ENCODE measurements at regions not wholly inside any gene's neighbourhood (a gene's known extent, or its start where the extent isn't known, plus 50 kb on each side); places are given as distances from the start of the nearest gene placed in this dataset.

DNA sequence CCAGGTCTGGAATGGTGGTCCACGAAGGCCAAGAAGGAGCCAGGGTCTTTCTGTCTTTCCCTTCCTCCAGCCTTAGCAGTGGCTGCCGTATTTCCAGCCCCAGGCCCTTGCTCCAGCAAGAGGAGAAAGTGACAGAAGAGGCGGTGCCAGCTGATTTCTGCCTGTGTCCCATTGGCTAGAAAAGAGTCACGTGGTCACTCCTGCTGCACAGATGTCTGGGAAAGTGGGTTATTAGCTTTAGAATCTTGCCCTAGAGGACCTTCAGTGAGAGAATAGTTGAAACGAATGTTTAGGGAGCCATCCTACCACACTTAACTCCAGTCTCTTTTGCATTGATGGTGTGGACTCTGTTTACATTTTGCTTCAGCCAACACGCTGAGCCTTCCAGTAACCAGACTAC is 99.3 kb upstream of the BCOR start:
- no peak for DNase-seq (ENCODE audit: low read depth)
- H3K4me3 ChIP-seq (replicated peaks; ENCODE audit: low read depth, low read length), result no peak overlapping the region
- TF ChIP-seq, protein P1, sequence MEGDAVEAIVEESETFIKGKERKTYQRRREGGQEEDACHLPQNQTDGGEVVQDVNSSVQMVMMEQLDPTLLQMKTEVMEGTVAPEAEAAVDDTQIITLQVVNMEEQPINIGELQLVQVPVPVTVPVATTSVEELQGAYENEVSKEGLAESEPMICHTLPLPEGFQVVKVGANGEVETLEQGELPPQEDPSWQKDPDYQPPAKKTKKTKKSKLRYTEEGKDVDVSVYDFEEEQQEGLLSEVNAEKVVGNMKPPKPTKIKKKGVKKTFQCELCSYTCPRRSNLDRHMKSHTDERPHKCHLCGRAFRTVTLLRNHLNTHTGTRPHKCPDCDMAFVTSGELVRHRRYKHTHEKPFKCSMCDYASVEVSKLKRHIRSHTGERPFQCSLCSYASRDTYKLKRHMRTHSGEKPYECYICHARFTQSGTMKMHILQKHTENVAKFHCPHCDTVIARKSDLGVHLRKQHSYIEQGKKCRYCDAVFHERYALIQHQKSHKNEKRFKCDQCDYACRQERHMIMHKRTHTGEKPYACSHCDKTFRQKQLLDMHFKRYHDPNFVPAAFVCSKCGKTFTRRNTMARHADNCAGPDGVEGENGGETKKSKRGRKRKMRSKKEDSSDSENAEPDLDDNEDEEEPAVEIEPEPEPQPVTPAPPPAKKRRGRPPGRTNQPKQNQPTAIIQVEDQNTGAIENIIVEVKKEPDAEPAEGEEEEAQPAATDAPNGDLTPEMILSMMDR (IDR thresholded peaks at IDR 0.05; ENCODE audit: low read length, missing control alignments), result no peak

- TF ChIP-seq, protein P1 (IDR thresholded peaks at IDR 0.05; ENCODE audit: low read length, missing control alignments), result no peak
Observed at GRCh38 chrX:40195368-40195767, 97.6 kb upstream of the BCOR start.

GRCh38 chrX:40192196-40192595 is 94.4 kb upstream of the BCOR start:
- DNase-seq (ENCODE audit: low read depth), result no peak
- TF ChIP-seq, protein P1 (IDR thresholded peaks at IDR 0.05; ENCODE audit: low read length, missing control alignments), result no peak
- no peak overlapping the region for H3K4me3 ChIP-seq (replicated peaks; ENCODE audit: low read depth, low read length)

More at GRCh38 chrX:40195368-40195767, 97.6 kb upstream of the BCOR start:
- H3K4me3 ChIP-seq (replicated peaks; ENCODE audit: low read depth, low read length), result no peak overlapping the region
- no peak for DNase-seq (ENCODE audit: low read depth)

DNA sequence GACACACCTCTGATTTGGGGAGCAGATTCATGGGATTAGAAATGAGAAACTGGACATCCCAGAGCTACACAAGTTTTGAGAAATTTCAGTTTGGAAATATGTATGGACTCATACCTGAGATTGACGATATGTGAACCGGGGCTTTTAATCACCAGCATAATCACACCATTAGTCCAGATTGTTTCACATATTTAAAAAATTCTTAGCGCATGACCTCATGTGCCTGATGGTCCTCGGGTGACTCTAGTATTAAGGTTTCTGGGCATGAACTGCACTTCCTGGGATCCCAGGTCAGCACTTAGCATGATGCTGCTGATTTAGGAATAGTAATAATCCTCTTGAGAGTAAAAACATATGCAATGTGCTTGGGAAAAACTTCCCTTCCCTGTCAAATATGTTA is 91.9 kb upstream of the BCOR start:
- TF ChIP-seq, protein P1 (IDR thresholded peaks at IDR 0.05; ENCODE audit: low read length, missing control alignments), result no peak
- H3K4me3 ChIP-seq (replicated peaks; ENCODE audit: low read depth, low read length), result no peak overlapping the region
- no peak for DNase-seq (ENCODE audit: low read depth)

GRCh38 chrX:40188573-40189417 is 91.0 kb upstream of the BCOR start:
- peak; percentile 69 for DNase-seq (ENCODE audit: low read depth)
- TF ChIP-seq, protein P1 (IDR thresholded peaks at IDR 0.05; ENCODE audit: low read length, missing control alignments), result no peak
- no peak overlapping the region for H3K4me3 ChIP-seq (replicated peaks; ENCODE audit: low read depth, low read length)

GRCh38 chrX:40184968-40185367 is 87.2 kb upstream of the BCOR start:
- H3K4me3 ChIP-seq (replicated peaks; ENCODE audit: low read depth, low read length), result no peak overlapping the region
- DNase-seq (ENCODE audit: low read depth), result no peak
- TF ChIP-seq, protein P1 (IDR thresholded peaks at IDR 0.05; ENCODE audit: low read length, missing control alignments), result no peak

DNA sequence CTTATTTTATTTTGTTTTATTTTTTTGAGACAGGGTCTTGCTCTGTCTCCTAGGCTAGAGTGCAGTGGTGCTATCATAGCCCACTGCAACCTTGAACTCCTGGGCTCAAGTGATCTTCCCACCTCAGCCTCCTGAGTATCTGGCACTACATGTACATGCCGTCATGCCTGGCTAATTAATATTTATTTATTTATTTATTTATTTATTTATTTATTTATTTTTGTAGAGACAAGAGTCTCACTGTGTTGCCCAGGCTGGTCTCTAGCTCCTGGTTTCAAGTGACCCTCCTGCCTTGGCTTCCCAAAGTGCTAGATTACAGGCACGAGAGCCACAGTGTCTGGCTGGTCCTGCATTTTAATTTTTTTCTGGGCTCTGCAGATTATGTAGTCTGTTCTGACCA is 84.9 kb upstream of the BCOR start:
- TF ChIP-seq, protein P1 (IDR thresholded peaks at IDR 0.05; ENCODE audit: low read length, missing control alignments), result no peak

More for the DNA sequence above, 84.9 kb upstream of the BCOR start:
- H3K4me3 ChIP-seq (replicated peaks; ENCODE audit: low read depth, low read length), result no peak overlapping the region
- DNase-seq (ENCODE audit: low read depth), result no peak

All from fibroblast of pulmonary artery (primary cell).